WERI-Rb-1 (cell line): ENCODE measurements at regions not wholly inside any gene's neighbourhood (a gene's known extent, or its start where the extent isn't known, plus 50 kb on each side); places are given as distances from the start of the nearest gene placed in this dataset.
A peak's percentile ranks its signal among the peaks of the same experiment; 100 is the strongest.
"Not testable (repeated sequence)": the region's sequence is repeated elsewhere in the genome, so short reads cannot be mapped to it uniquely, and the experiment has no call there.

ENCODE experiments used
- DNase-seq: peaks from one replicate; pipeline ENCODE4 v3.0.0-alpha.2; 2020
- H3K27ac ChIP-seq: fragments of 250-450 bp; sonication (Bioruptor Pico); 2 replicates; pipeline ENCODE4 v1.5.1; 2020; ENCODE audit warnings: mild to moderate bottlenecking, moderate library complexity
- H3K27me3 ChIP-seq: fragments of 250-450 bp; sonication (Bioruptor Pico); 2 replicates; pipeline ENCODE4 v1.5.1; 2021; ENCODE audit warnings: mild to moderate bottlenecking, low read depth, moderate library complexity; ENCODE audit not compliant: insufficient read depth, severe bottlenecking
- H3K36me3 ChIP-seq: fragments of 250-450 bp; sonication (Bioruptor Pico); 2 replicates; pipeline ENCODE4 v1.5.1; 2020; ENCODE audit warnings: mild to moderate bottlenecking, moderate library complexity
- H3K4me3 ChIP-seq: 2 replicates; pipeline ENCODE4 v1.5.1; 2011; ENCODE audit warnings: low read depth, mild to moderate bottlenecking, control low read depth, low read length
- H3K9me3 ChIP-seq: fragments of 250-450 bp; sonication (Bioruptor Pico); 2 replicates; pipeline ENCODE4 v1.5.1; 2021; ENCODE audit warnings: mild to moderate bottlenecking, moderate library complexity; ENCODE audit not compliant: severe bottlenecking
- CTCF ChIP-seq: IDR thresholded peaks from 2 replicates; pipeline ENCODE4 v1.5.1; 2011; ENCODE audit warnings: low read depth, mild to moderate bottlenecking, control low read depth, inconsistent platforms, low read length

- Histone ChIP-seq H3K27me3 (no peaks in the 10 kb centered on the region), H3K9me3 (no peaks in the 10 kb centered on the region), H3K36me3 (no peaks in the 10 kb centered on the region), H3K4me3 (no peak overlapping the region), H3K27ac (no peak overlapping the region)
- no peak for DNase-seq
- TF ChIP-seq CTCF = no peak
These were observed 59.5 kb upstream of the CUX1 start for GRCh38 chr7:101757879-101758278.

DNA sequence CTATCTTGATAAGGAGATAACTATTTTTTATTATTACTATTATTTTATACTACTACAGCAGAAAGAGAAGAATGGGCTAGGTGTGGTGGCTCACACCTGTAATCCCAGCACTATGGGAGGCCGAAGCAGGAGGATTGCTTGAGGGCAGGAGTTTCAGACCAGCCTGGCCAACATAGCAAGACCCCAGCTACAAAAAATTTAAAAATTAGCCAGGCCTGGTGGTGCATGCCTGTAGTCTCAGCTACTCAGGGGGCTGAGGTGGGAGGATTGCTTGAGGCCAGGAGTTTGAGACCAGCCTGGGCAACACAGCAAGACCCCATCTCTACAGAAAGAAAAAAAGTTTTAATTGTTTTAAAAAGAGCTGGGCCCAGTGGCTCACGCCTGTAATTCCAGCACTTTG lies 58.9 kb upstream of the CUX1 start:
- not testable (repeated sequence) for H3K27ac ChIP-seq, H3K4me3 ChIP-seq, H3K27me3 ChIP-seq, DNase-seq, H3K36me3 ChIP-seq, H3K9me3 ChIP-seq

- no peak overlapping the region for H3K27ac ChIP-seq
- H3K27me3 ChIP-seq = no peaks in the 10 kb centered on the region
- TF ChIP-seq CTCF = no peak
- H3K36me3 ChIP-seq = no peaks in the 10 kb centered on the region
- no peaks in the 10 kb centered on the region for H3K9me3 ChIP-seq
- DNase-seq = no peak
- H3K4me3 ChIP-seq = no peak overlapping the region
These were observed 53.2 kb upstream of the CUX1 start for GRCh38 chr7:101764221-101764620.

DNA sequence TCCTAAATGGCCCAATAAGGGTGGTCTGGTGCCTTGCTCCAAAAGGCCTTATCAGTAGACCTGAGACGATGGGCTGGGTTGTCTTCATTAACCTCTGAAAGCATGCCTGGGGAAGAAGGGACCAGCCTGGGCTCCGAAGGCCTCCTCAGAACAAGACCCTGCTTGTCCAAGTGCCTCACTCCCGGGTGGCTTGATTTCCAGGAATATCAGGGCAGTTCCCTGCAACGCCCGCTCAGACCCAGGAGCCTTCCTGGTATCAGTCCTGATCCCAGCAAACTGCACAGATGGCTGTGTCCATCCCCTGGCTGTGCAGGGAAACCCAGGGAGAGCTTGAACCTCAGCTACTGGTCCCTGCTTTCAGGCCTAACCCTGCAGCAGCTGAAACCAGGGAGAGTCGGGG lies 49.9 kb upstream of the CUX1 start:
- Histone ChIP-seq H3K36me3 (no peaks in the 10 kb centered on the region), H3K27me3 (no peaks in the 10 kb centered on the region), H3K9me3 (no peaks in the 10 kb centered on the region), H3K27ac (no peak overlapping the region), H3K4me3 (no peak overlapping the region)
- TF ChIP-seq CTCF = no peak
- peak; percentile 16 for DNase-seq
